HCT116 (cell line): ENCODE measurements at regions not wholly inside any gene's neighbourhood (a gene's known extent, or its start where the extent isn't known, plus 50 kb on each side); places are given as distances from the start of the nearest gene placed in this dataset.

Experiments
- ATAC-seq: fragments of 200-7000 bp; cut with Tn5 transposase; 2 replicates; pipeline ENCODE4 v1.9.1; 2020; ENCODE audit warnings: mild to moderate bottlenecking, moderate library complexity
- BruUV-seq: library from RNA; stranded (reverse); fragments of 400-500 nt; replicated peaks from 2 replicates; lab custom pipeline; 2021; lab: Mats Ljungman, UMichigan
- CTCF ChIA-PET: fragments of 300-600 bp; sonication (Branson Sonifier 250); formaldehyde crosslinking; loops from one replicate; lab custom pipeline; 2021; ENCODE audit warnings: antibody characterized with exemption; lab: Charles Lee
- POLR2A ChIA-PET: fragments of 300-600, 350-600 bp; sonication (Branson Sonifier 250); formaldehyde crosslinking; loops from one replicate; lab custom pipeline; 2021; ENCODE audit warnings: antibody characterized with exemption; lab: Charles Lee
- RAD21 ChIA-PET, 2 experiments: fragments of 300-600 bp; sonication (Branson Sonifier 250); formaldehyde crosslinking; loops; one replicate each; lab custom pipeline; 2023; ENCODE audit warnings: low total read pairs in 2 of 2; ENCODE audit not compliant: uncharacterized antibody in 2 of 2, unreplicated experiment in 2 of 2, low non-redundant PET in 1 of 2; lab: Charles Lee
- DNase-seq: peaks from one replicate; pipeline ENCODE4 v3.0.0-alpha.2; 2010; ENCODE audit warnings: low read depth, low spot score
- H2AFZ ChIP-seq: fragments of 200-600 bp; shearing (Covaris generic), sonication (generic); 2 replicates; pipeline ENCODE4 v1.6.1; 2017; ENCODE audit warnings: low read depth, mixed run types, mixed read lengths, antibody characterized with exemption, low read length; ENCODE audit not compliant: poor library complexity, severe bottlenecking
- H3K27ac ChIP-seq: 2 replicates; pipeline ENCODE4 v1.5.1; 2012; ENCODE audit warnings: low read depth, low read length
- H3K27me3 ChIP-seq: fragments of 200-600 bp; sonication (generic); 2 replicates; pipeline ENCODE4 v1.6.1; 2016; ENCODE audit warnings: mixed run types, low read length, mixed read lengths; ENCODE audit not compliant: insufficient read depth
- H3K36me3 ChIP-seq, 2 experiments: fragments of 200-500 bp in 1 of 2; fragments of 200-600 bp in 1 of 2; sonication (Bioruptor generic) in 1 of 2; sonication (generic) in 1 of 2; 2 replicates each; pipeline versions ENCODE4 v1.5.1 to v1.6.1; 2014 to 2016; ENCODE audit warnings: low read length in 2 of 2, inconsistent platforms in 1 of 2, mixed read lengths in 1 of 2, mixed run types in 1 of 2; ENCODE audit not compliant: insufficient read depth in 2 of 2, control insufficient read depth in 1 of 2
- H3K4me1 ChIP-seq, 2 experiments: fragments of 200-600 bp in 1 of 2; sonication (generic) in 1 of 2; 2 replicates each; pipeline versions ENCODE4 v1.5.1 to v1.6.1; 2012 to 2017; ENCODE audit warnings: low read length in 2 of 2, inconsistent platforms in 1 of 2, mild to moderate bottlenecking in 1 of 2, mixed read lengths in 1 of 2, mixed run types in 1 of 2, moderate library complexity in 1 of 2; ENCODE audit not compliant: insufficient read depth in 2 of 2, control insufficient read depth in 1 of 2
- H3K4me2 ChIP-seq: fragments of 200-600 bp; sonication (generic); 2 replicates; pipeline ENCODE4 v1.6.1; 2017; ENCODE audit warnings: mixed run types, low read length, mixed read lengths
- H3K4me3 ChIP-seq, 2 experiments: fragments of 200-600 bp in 1 of 2; sonication (generic) in 1 of 2; replicated peaks in 1 of 2; 2 replicates each; pipeline ENCODE4 v1.5.1; 2011 to 2016; ENCODE audit warnings: low read length in 2 of 2, control low read depth in 1 of 2, low read depth in 1 of 2, mild to moderate bottlenecking in 1 of 2, mixed read lengths in 1 of 2, mixed run types in 1 of 2
- H3K79me2 ChIP-seq: fragments of 200-600 bp; sonication (generic); 2 replicates; pipeline ENCODE4 v1.6.1; 2017; ENCODE audit warnings: mild to moderate bottlenecking, mixed run types, low read length, moderate library complexity, mixed read lengths; ENCODE audit not compliant: insufficient read depth
- H3K9ac ChIP-seq: fragments of 200-600 bp; sonication (generic); 2 replicates; pipeline ENCODE4 v1.6.1; 2016; ENCODE audit warnings: low read length, mixed read lengths
- H3K9me2 ChIP-seq: fragments of 200-600 bp; sonication (generic), shearing (Covaris generic); 2 replicates; pipeline ENCODE4 v1.6.1; 2017; ENCODE audit warnings: mixed run types, mild to moderate bottlenecking, moderate library complexity; ENCODE audit not compliant: insufficient read depth
- H3K9me3 ChIP-seq, 2 experiments: fragments of 200-500 bp in 1 of 2; fragments of 200-600 bp in 1 of 2; sonication (Bioruptor generic) in 1 of 2; sonication (generic) in 1 of 2; 2 replicates each; pipeline ENCODE4 v1.6.1; 2014 to 2017; ENCODE audit warnings: low read length in 2 of 2, mixed read lengths in 2 of 2, inconsistent platforms in 1 of 2, low read depth in 1 of 2, mild to moderate bottlenecking in 1 of 2, mixed run types in 1 of 2, moderate library complexity in 1 of 2; ENCODE audit not compliant: control insufficient read depth in 1 of 2, insufficient read depth in 1 of 2
- H4K20me1 ChIP-seq: fragments of 200-600 bp; sonication (generic), shearing (Covaris generic); 2 replicates; pipeline ENCODE4 v1.6.1; 2017; ENCODE audit warnings: mixed run types, mild to moderate bottlenecking, moderate library complexity; ENCODE audit not compliant: insufficient read depth
- ATF3 ChIP-seq: IDR thresholded peaks from 2 replicates; pipeline ENCODE4 v1.6.1; 2012
- CBX3 ChIP-seq: IDR thresholded peaks from 2 replicates; pipeline ENCODE4 v1.6.1; 2012; ENCODE audit warnings: low read depth
- CTCF ChIP-seq, 3 experiments: fragments of 200-600 bp in 1 of 3; sonication (generic) in 1 of 3; IDR thresholded peaks in 2 of 3; conservative IDR thresholded peaks in 1 of 3; 2 replicates each; pipeline ENCODE4 v1.5.1; 2012 to 2017; ENCODE audit warnings: low read depth in 2 of 3, low read length in 2 of 3, antibody characterized with exemption in 1 of 3, borderline replicate concordance in 1 of 3, control low read depth in 1 of 3, mild to moderate bottlenecking in 1 of 3, mixed read lengths in 1 of 3, mixed run types in 1 of 3, moderate library complexity in 1 of 3; ENCODE audit not compliant: insufficient read depth in 1 of 3
- EGR1 ChIP-seq: IDR thresholded peaks from 2 replicates; pipeline ENCODE4 v1.6.1; 2012; ENCODE audit warnings: low read depth
- ELF1 ChIP-seq: IDR thresholded peaks from 2 replicates; pipeline ENCODE4 v1.6.1; 2012; ENCODE audit warnings: low read depth, borderline replicate concordance
- EZH2 ChIP-seq: fragments of 200-600 bp; sonication (generic); IDR thresholded peaks from 2 replicates; pipeline ENCODE4 v1.6.1; 2017; ENCODE audit warnings: antibody characterized with exemption, mixed run types
- EZH2phosphoT487 ChIP-seq: fragments of 200-600 bp; IDR thresholded peaks from 2 replicates; pipeline ENCODE4 v1.6.1; 2018; ENCODE audit warnings: antibody characterized with exemption, borderline replicate concordance
- FOSL1 ChIP-seq: IDR thresholded peaks from 2 replicates; pipeline ENCODE4 v1.6.1; 2012; ENCODE audit warnings: low read depth
- JUND ChIP-seq: IDR thresholded peaks from 2 replicates; pipeline ENCODE4 v1.6.1; 2012
- SIN3A ChIP-seq: IDR thresholded peaks from 2 replicates; pipeline ENCODE4 v1.6.1; 2012; ENCODE audit warnings: low read depth
- SP1 ChIP-seq: IDR thresholded peaks from 2 replicates; pipeline ENCODE4 v1.6.1; 2012; ENCODE audit warnings: low read depth
- SRF ChIP-seq: IDR thresholded peaks from 2 replicates; pipeline ENCODE4 v1.6.1; 2012; ENCODE audit warnings: low read depth
- TCF7L2 ChIP-seq: IDR thresholded peaks from 2 replicates; pipeline ENCODE4 v1.7.0; 2011; ENCODE audit warnings: borderline replicate concordance, inconsistent platforms; ENCODE audit not compliant: insufficient read depth, insufficient read length; ENCODE audit errors: extremely low read depth
- YY1 ChIP-seq: IDR thresholded peaks from 2 replicates; pipeline ENCODE4 v1.6.1; 2011; ENCODE audit warnings: low read length, low read depth, moderate library complexity, mild to moderate bottlenecking; ENCODE audit not compliant: insufficient replicate concordance; ENCODE audit errors: extremely low read depth
- ZFX ChIP-seq: fragments of 450-650 bp; IDR thresholded peaks from 2 replicates; pipeline ENCODE4 v1.6.1; 2017
- ZNF274 ChIP-seq: fragments of 200-500 bp; sonication (Bioruptor generic); IDR thresholded peaks from 2 replicates; pipeline ENCODE4 v1.6.1; 2014; ENCODE audit warnings: mild to moderate bottlenecking, low read depth, low read length, inconsistent platforms
- intact Hi-C: fragments of 100-400 bp; cut with micrococcal nuclease; formaldehyde crosslinking; loops from 2 replicates; pipeline ENCODE4 v1.10.0; 2022
- TF ChIP-seq, protein P1 (sequence below): IDR thresholded peaks from 2 replicates; pipeline ENCODE4 v1.6.1; 2012
- TF ChIP-seq, protein P2 (sequence below): IDR thresholded peaks from 2 replicates; pipeline ENCODE4 v1.6.1; 2012; ENCODE audit warnings: low read depth
- TF ChIP-seq, protein P3 (sequence below): IDR thresholded peaks from 2 replicates; pipeline ENCODE4 v1.6.1; 2011; ENCODE audit warnings: mild to moderate bottlenecking, low read length, moderate library complexity; ENCODE audit not compliant: insufficient replicate concordance; ENCODE audit errors: extremely low read depth

DNA sequence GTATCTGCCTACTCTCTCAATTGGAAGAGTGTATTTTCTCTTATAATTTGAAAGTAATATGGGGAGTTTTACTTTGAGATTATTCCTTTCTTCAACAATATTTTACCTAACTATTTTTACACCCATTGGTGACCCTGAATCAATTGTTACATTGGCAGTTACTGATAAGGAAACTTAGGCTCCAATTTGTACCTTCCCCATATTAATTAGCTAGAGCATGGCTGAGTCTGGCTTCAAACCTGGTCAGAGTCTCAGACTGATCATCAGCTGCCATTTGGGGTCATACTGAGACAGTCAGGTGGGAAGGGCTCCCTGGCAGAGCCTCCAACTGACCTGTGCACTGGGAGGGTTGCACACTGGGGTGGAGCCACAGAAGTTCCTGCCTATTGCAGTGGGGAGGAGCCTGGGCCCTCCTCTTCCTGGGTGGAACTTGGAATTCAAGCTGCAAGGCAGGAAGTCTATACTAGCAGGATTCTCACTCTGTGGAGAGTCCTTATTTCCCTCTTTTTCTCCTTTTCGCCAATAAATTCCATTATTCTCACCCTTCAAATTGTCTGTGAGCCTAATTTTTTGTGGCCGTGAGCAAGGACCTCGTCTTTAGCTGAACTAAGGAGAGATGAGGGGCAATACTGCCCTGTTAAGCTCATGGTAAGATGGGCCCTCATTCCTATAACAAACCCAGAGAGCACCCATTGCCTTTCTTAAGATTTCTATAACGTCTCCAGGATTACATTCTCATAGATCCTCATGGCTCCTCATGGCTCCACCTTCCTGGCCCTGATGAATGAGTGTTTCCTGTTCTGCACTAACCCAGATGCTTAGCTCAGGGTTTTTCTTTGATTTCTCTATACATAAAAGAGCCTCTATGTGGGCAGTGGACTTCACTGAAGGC is 285.1 kb downstream of the ADGB start:
- ChIA-PET POLR2A (no interaction called here), CTCF (no interaction called here), RAD21 (interaction anchor here in 1 of 2 experiments (0.6 kb wide), 1 partner anchor 10 kb away, joined by 3 read pairs; no protein-coding TSS in a partner anchor)
- Histone ChIP-seq H3K9ac (no peak overlapping the region), H3K9me3 (no peaks in the 10 kb centered on the region), H3K36me3 (no peaks in the 10 kb centered on the region), H3K9me2 (no peaks in the 10 kb centered on the region), H3K79me2 (no peaks in the 10 kb centered on the region), H3K27me3 (no peaks in the 10 kb centered on the region), H3K4me2 (no peak overlapping the region), H2AFZ (no peak overlapping the region), H4K20me1 (no peaks in the 10 kb centered on the region), H3K27ac (no peak overlapping the region), H3K4me1 (no peaks in the 10 kb centered on the region), H3K4me3 (no peak overlapping the region)
- intact Hi-C loops = no loop called here
- no TSS peak for BruUV-seq
- ATAC-seq = peak; percentile 74
- no peak for DNase-seq
- no peak for TF ChIP-seq EZH2phosphoT487
- TF ChIP-seq CTCF (IDR thresholded peaks at IDR 0.05 in 2 of 3, conservative IDR thresholded peaks at IDR 0.05 in 1 of 3; ENCODE audit: borderline replicate concordance in 1 of 3, insufficient read depth in 1 of 3, low read depth in 2 of 3, low read length in 2 of 3) = no peak
- TF ChIP-seq CBX3 = no peak
- TF ChIP-seq SRF = no peak
- no peak for TF ChIP-seq SP1
- no peak for TF ChIP-seq FOSL1
- no peak for TF ChIP-seq ATF3
- TF ChIP-seq, protein P1, sequence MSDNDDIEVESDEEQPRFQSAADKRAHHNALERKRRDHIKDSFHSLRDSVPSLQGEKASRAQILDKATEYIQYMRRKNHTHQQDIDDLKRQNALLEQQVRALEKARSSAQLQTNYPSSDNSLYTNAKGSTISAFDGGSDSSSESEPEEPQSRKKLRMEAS = no peak
- TF ChIP-seq, protein P2, sequence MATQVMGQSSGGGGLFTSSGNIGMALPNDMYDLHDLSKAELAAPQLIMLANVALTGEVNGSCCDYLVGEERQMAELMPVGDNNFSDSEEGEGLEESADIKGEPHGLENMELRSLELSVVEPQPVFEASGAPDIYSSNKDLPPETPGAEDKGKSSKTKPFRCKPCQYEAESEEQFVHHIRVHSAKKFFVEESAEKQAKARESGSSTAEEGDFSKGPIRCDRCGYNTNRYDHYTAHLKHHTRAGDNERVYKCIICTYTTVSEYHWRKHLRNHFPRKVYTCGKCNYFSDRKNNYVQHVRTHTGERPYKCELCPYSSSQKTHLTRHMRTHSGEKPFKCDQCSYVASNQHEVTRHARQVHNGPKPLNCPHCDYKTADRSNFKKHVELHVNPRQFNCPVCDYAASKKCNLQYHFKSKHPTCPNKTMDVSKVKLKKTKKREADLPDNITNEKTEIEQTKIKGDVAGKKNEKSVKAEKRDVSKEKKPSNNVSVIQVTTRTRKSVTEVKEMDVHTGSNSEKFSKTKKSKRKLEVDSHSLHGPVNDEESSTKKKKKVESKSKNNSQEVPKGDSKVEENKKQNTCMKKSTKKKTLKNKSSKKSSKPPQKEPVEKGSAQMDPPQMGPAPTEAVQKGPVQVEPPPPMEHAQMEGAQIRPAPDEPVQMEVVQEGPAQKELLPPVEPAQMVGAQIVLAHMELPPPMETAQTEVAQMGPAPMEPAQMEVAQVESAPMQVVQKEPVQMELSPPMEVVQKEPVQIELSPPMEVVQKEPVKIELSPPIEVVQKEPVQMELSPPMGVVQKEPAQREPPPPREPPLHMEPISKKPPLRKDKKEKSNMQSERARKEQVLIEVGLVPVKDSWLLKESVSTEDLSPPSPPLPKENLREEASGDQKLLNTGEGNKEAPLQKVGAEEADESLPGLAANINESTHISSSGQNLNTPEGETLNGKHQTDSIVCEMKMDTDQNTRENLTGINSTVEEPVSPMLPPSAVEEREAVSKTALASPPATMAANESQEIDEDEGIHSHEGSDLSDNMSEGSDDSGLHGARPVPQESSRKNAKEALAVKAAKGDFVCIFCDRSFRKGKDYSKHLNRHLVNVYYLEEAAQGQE = no peak
- TF ChIP-seq EGR1 = no peak
- TF ChIP-seq, protein P3, sequence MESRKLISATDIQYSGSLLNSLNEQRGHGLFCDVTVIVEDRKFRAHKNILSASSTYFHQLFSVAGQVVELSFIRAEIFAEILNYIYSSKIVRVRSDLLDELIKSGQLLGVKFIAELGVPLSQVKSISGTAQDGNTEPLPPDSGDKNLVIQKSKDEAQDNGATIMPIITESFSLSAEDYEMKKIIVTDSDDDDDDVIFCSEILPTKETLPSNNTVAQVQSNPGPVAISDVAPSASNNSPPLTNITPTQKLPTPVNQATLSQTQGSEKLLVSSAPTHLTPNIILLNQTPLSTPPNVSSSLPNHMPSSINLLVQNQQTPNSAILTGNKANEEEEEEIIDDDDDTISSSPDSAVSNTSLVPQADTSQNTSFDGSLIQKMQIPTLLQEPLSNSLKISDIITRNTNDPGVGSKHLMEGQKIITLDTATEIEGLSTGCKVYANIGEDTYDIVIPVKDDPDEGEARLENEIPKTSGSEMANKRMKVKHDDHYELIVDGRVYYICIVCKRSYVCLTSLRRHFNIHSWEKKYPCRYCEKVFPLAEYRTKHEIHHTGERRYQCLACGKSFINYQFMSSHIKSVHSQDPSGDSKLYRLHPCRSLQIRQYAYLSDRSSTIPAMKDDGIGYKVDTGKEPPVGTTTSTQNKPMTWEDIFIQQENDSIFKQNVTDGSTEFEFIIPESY = no peak
- no peak for TF ChIP-seq ZNF274
- no peak for TF ChIP-seq YY1
- TF ChIP-seq JUND = no peak
- TF ChIP-seq SIN3A = no peak
- no peak for TF ChIP-seq ELF1
- no peak for TF ChIP-seq ZFX
- TF ChIP-seq TCF7L2 = no peak
- TF ChIP-seq EZH2 = no peak
